Keratinocyte (primary cell): ENCODE measurements at regions not wholly inside any gene's neighbourhood (a gene's known extent, or its start where the extent isn't known, plus 50 kb on each side); places are given as distances from the start of the nearest gene placed in this dataset.

Experiments
- CTCF ChIP-seq, 3 experiments: IDR thresholded peaks in 1 of 3; conservative IDR thresholded peaks in 1 of 3; optimal IDR thresholded peaks in 1 of 3; 2 replicates in 2 of 3; 3 replicates in 1 of 3; pipeline versions ENCODE3 to v1.5.1; 2011; ENCODE audit warnings: low read length in 3 of 3, mild to moderate bottlenecking in 3 of 3, moderate library complexity in 2 of 3, control low read depth in 1 of 3, inconsistent platforms in 1 of 3; ENCODE audit not compliant: insufficient read depth in 2 of 3; ENCODE audit errors: extremely low read depth in 1 of 3
- EZH2 ChIP-seq: IDR thresholded peaks from one replicate; pipeline ENCODE4 v1.6.1; 2012; ENCODE audit warnings: inconsistent platforms, mild to moderate bottlenecking, low read length, moderate library complexity

- TF ChIP-seq CTCF (optimal IDR thresholded peaks at IDR 0.05 in 1 of 3, IDR thresholded peaks at IDR 0.05 in 1 of 3, conservative IDR thresholded peaks at IDR 0.05 in 1 of 3; ENCODE audit: extremely low read depth in 1 of 3, insufficient read depth in 2 of 3, low read length in 3 of 3), result no peak
- TF ChIP-seq EZH2, result no peak
Measured at GRCh38 chr2:3954261-3954660, 250.9 kb downstream of the DCDC2C start.
